IMR-90 (cell line): ENCODE measurements at regions not wholly inside any gene's neighbourhood (a gene's known extent, or its start where the extent isn't known, plus 50 kb on each side); places are given as distances from the start of the nearest gene placed in this dataset.

Experiments
- ATAC-seq: fragments of 200-7000 bp; cut with Tn5 transposase; 2 replicates; pipeline ENCODE4 v1.9.1; 2020; ENCODE audit warnings: low read depth, mild to moderate bottlenecking, moderate library complexity
- BruUV-seq: library from RNA; stranded (reverse); fragments of 400-500 nt; replicated peaks from 2 replicates; lab custom pipeline; 2021; lab: Mats Ljungman, UMichigan
- CTCF ChIA-PET: fragments of 300-600 bp; formaldehyde crosslinking; extraction: SDS; loops from one replicate; lab custom pipeline; 2021; ENCODE audit warnings: antibody characterized with exemption; lab: Yijun Ruan, JAX
- POLR2A ChIA-PET: fragments of 300-600 bp; sonication (Branson Sonifier 250); formaldehyde crosslinking; loops from one replicate; lab custom pipeline; 2022; ENCODE audit warnings: antibody characterized with exemption; ENCODE audit not compliant: unreplicated experiment; lab: Charles Lee
- DNase-seq: peaks from one replicate; pipeline ENCODE4 v3.0.0; 2013
- H2AFZ ChIP-seq: replicated peaks from 2 replicates; pipeline ENCODE3; 2013; ENCODE audit warnings: low read length, mild to moderate bottlenecking; ENCODE audit not compliant: poor library complexity
- H2AK5ac ChIP-seq: 2 replicates; pipeline ENCODE4 v1.6.1; 2013; ENCODE audit warnings: low read depth, low read length, inconsistent platforms
- H2AK9ac ChIP-seq: replicated peaks from 2 replicates; pipeline ENCODE3; 2013; ENCODE audit warnings: mild to moderate bottlenecking, low read depth, low read length, moderate library complexity; ENCODE audit not compliant: poor library complexity
- H2BK120ac ChIP-seq: 2 replicates; pipeline ENCODE4 v1.6.1; 2013; ENCODE audit warnings: low read depth, low read length, inconsistent platforms
- H2BK15ac ChIP-seq: 3 replicates; pipeline ENCODE4 v1.6.1; 2013; ENCODE audit warnings: low read depth, low read length, inconsistent platforms
- H2BK20ac ChIP-seq: 2 replicates; pipeline ENCODE4 v1.6.1; 2013; ENCODE audit warnings: low read depth, mild to moderate bottlenecking, inconsistent platforms, low read length, moderate library complexity
- H2BK5ac ChIP-seq: 2 replicates; pipeline ENCODE4 v1.6.1; 2013; ENCODE audit warnings: mild to moderate bottlenecking, low read depth, low read length, inconsistent platforms; ENCODE audit not compliant: poor library complexity, severe bottlenecking
- H3K14ac ChIP-seq: replicated peaks from 2 replicates; pipeline ENCODE4 v1.6.1; 2013; ENCODE audit warnings: low read depth, low read length, inconsistent platforms
- H3K18ac ChIP-seq: 2 replicates; pipeline ENCODE4 v1.6.1; 2013; ENCODE audit warnings: low read depth, low read length, control low read depth
- H3K23ac ChIP-seq: 2 replicates; pipeline ENCODE4 v1.6.1; 2013; ENCODE audit warnings: low read depth, low read length, inconsistent platforms
- H3K27ac ChIP-seq: 2 replicates; pipeline ENCODE4 v1.5.1; 2013; ENCODE audit warnings: mild to moderate bottlenecking, control low read depth, low read length; ENCODE audit not compliant: insufficient read depth
- H3K27me3 ChIP-seq: 2 replicates; pipeline ENCODE4 v1.6.1; 2013; ENCODE audit warnings: low read length; ENCODE audit not compliant: control insufficient read depth, insufficient read depth
- H3K36me3 ChIP-seq: 2 replicates; pipeline ENCODE4 v1.6.1; 2013; ENCODE audit warnings: low read length, mixed read lengths; ENCODE audit not compliant: control insufficient read depth, insufficient read depth
- H3K4ac ChIP-seq: 2 replicates; pipeline ENCODE4 v1.6.1; 2013; ENCODE audit warnings: low read depth, low read length, inconsistent platforms
- H3K4me1 ChIP-seq: 2 replicates; pipeline ENCODE4 v1.6.1; 2013; ENCODE audit warnings: low read length, mixed read lengths; ENCODE audit not compliant: control insufficient read depth, insufficient read depth
- H3K4me2 ChIP-seq: 2 replicates; pipeline ENCODE4 v1.6.1; 2013; ENCODE audit warnings: low read depth, mild to moderate bottlenecking, control low read depth, low read length, moderate library complexity
- H3K4me3 ChIP-seq: 2 replicates; pipeline ENCODE4 v1.5.1; 2013; ENCODE audit warnings: low read depth, mild to moderate bottlenecking, control low read depth, low read length, moderate library complexity; ENCODE audit not compliant: insufficient read depth
- H3K56ac ChIP-seq: 2 replicates; pipeline ENCODE4 v1.6.1; 2013; ENCODE audit warnings: low read length, inconsistent platforms; ENCODE audit not compliant: insufficient read depth; ENCODE audit errors: extremely low read depth
- H3K79me1 ChIP-seq, 2 experiments: 2 replicates each; pipeline ENCODE4 v1.6.1; 2013; ENCODE audit warnings: low read length in 2 of 2, inconsistent platforms in 1 of 2, low read depth in 1 of 2
- H3K9ac ChIP-seq: 2 replicates; pipeline ENCODE4 v1.6.1; 2013; ENCODE audit warnings: low read depth, low read length, control low read depth
- H3K9me1 ChIP-seq: 2 replicates; pipeline ENCODE4 v1.6.1; 2013; ENCODE audit warnings: low read length, inconsistent platforms; ENCODE audit not compliant: insufficient read depth
- H3K9me3 ChIP-seq: 2 replicates; pipeline ENCODE4 v1.6.1; 2013; ENCODE audit warnings: low read length; ENCODE audit not compliant: control insufficient read depth, insufficient read depth
- H4K20me1 ChIP-seq: 2 replicates; pipeline ENCODE4 v1.6.1; 2013; ENCODE audit warnings: low read length, inconsistent platforms; ENCODE audit not compliant: insufficient read depth
- H4K5ac ChIP-seq: 2 replicates; pipeline ENCODE4 v1.6.1; 2013; ENCODE audit warnings: mild to moderate bottlenecking, low read depth, low read length, control low read depth
- H4K8ac ChIP-seq, 2 experiments: 2 replicates each; pipeline ENCODE4 v1.6.1; 2013; ENCODE audit warnings: low read depth in 2 of 2, low read length in 2 of 2, control low read depth in 1 of 2, inconsistent platforms in 1 of 2
- H4K91ac ChIP-seq: 2 replicates; pipeline ENCODE4 v1.6.1; 2013; ENCODE audit warnings: low read depth, low read length, inconsistent platforms; ENCODE audit not compliant: insufficient read depth
- BHLHE40 ChIP-seq: fragments of 150-350 bp; IDR thresholded peaks from 2 replicates; pipeline ENCODE4 v1.6.1; 2016; ENCODE audit warnings: mild to moderate bottlenecking, low read depth, low read length
- CEBPB ChIP-seq: IDR thresholded peaks from 2 replicates; pipeline ENCODE4 v1.6.1; 2012; ENCODE audit warnings: low read depth, low read length, improper control_type of control experiment
- CHD1 ChIP-seq: IDR thresholded peaks from 2 replicates; pipeline ENCODE4 v1.6.1; 2012; ENCODE audit warnings: low read depth, low read length, improper control_type of control experiment
- FOS ChIP-seq: fragments of 150-350 bp; IDR thresholded peaks from 2 replicates; pipeline ENCODE4 v1.6.1; 2016; ENCODE audit warnings: low read depth, low read length
- MAFK ChIP-seq: IDR thresholded peaks from 2 replicates; pipeline ENCODE4 v1.6.1; 2012; ENCODE audit warnings: low read depth, low read length, improper control_type of control experiment
- MAZ ChIP-seq: IDR thresholded peaks from 2 replicates; pipeline ENCODE4 v1.6.1; 2012; ENCODE audit warnings: low read depth, mild to moderate bottlenecking, low read length, improper control_type of control experiment, moderate library complexity, borderline replicate concordance
- MXI1 ChIP-seq: IDR thresholded peaks from 2 replicates; pipeline ENCODE4 v1.6.1; 2012; ENCODE audit warnings: low read depth, mild to moderate bottlenecking, low read length, moderate library complexity, borderline replicate concordance
- POLR2A ChIP-seq: IDR thresholded peaks from 2 replicates; pipeline ENCODE4 v1.6.1; 2012; ENCODE audit warnings: mild to moderate bottlenecking, low read depth, low read length
- RCOR1 ChIP-seq: IDR thresholded peaks from 2 replicates; pipeline ENCODE4 v1.6.1; 2012; ENCODE audit warnings: mild to moderate bottlenecking, low read length, improper control_type of control experiment; ENCODE audit not compliant: insufficient replicate concordance
- RFX5 ChIP-seq: IDR thresholded peaks from 2 replicates; pipeline ENCODE4 v1.8.0; 2012; ENCODE audit warnings: low read depth, mild to moderate bottlenecking, low read length, moderate library complexity
- SMC3 ChIP-seq: fragments of 150-350 bp; IDR thresholded peaks from 2 replicates; pipeline ENCODE4 v1.6.1; 2016; ENCODE audit warnings: low read depth, mild to moderate bottlenecking, antibody characterized with exemption, low read length, moderate library complexity
- USF2 ChIP-seq: fragments of 150-350 bp; IDR thresholded peaks from 2 replicates; pipeline ENCODE4 v1.6.1; 2017; ENCODE audit warnings: mild to moderate bottlenecking, antibody characterized with exemption, low read length, low read depth
- WGBS, 2 experiments: methylation state at CpG; one replicate each; pipeline versions ENCODE4 v1.1.5 to v1.1.7; 2013; ENCODE audit warnings: missing lambda C conversion rate in 2 of 2; ENCODE audit not compliant: insufficient read length in 1 of 2; ENCODE audit errors: extremely low coverage in 2 of 2; 5-methylcytosine and 5-hydroxymethylcytosine counted together
- dilution Hi-C: fragments of 300-500 bp; cut with HindIII; formaldehyde crosslinking; loops from one replicate; pipeline ENCODE4 v1.14.3; 2018; ENCODE audit warnings: low sequenced_read_pairs; ENCODE audit not compliant: unreplicated experiment
- in situ Hi-C: fragments of 300-500 bp; cut with MboI; formaldehyde crosslinking; loops from 3 replicates; pipeline ENCODE4 v1.14.3; 2019; ENCODE audit warnings: low sequenced_read_pairs, inconsistent platforms, mixed read lengths
- intact Hi-C: fragments of 100-400 bp; cut with micrococcal nuclease; formaldehyde crosslinking; loops from 2 replicates; pipeline ENCODE4 v1.10.0; 2022
- TF ChIP-seq, protein P1 (sequence below): conservative IDR thresholded peaks from 2 replicates; pipeline ENCODE4 v1.5.1; 2012; ENCODE audit warnings: mild to moderate bottlenecking, low read depth, low read length, improper control_type of control experiment

GRCh38 chr4:13920901-13921300 lies 293.4 kb upstream of the BOD1L1 start (continued):
- TF ChIP-seq CHD1 = no peak; the same call in 1 of the 2 replicates
- TF ChIP-seq RCOR1 = peak; percentile 96
- peak; percentile 38; the same call in 1 of the 2 replicates for TF ChIP-seq MXI1
- TF ChIP-seq USF2 = no peak

DNA sequence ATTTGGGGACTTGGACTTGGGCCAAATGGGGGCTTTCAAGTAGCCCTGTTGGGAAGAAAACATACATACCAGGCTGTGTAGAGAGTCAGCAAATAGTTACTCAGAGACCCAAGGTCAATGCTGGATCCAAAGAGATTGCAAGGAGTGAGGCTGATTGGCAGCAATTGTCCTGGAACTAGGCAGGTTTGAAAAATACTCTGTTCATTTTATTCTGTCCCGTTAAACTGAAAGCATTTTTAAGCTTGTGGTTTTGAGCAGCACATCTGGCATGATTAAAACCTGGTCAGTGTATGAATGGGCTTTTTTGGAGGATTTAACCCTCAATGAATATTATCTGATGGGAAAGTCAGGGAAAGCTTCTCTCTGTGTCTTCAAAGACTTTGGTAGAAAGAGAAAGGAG lies 294.3 kb upstream of the BOD1L1 start:
- DNase-seq (peak; percentile 69), ATAC-seq (no peak)
- no peaks in the 10 kb centered on the region for H3K27me3 ChIP-seq
- in situ Hi-C loops (loop anchor here (10.0 to 25.0 kb wide), 3 partner anchors 260 to 1415 kb away; partner anchors contain the start of gene CPEB2), dilution Hi-C loops (no loop called here), intact Hi-C loops (loop anchor here (2.0 kb wide), 3 partner anchors 67 to 1081 kb away; partner anchors contain the start of gene CPEB2)
- H3K79me1 ChIP-seq = peaks cover 0 to 8% of the 10 kb centered on the region in 2 experiments; a peak in 1 of 4 replicates
- no peak overlapping the region for H2AFZ ChIP-seq
- no peak overlapping the region for H3K9ac ChIP-seq
- peaks cover 10% of the 10 kb centered on the region; the same call in 1 of the 2 replicates for H3K9me1 ChIP-seq
- H3K4me2 ChIP-seq = no peak overlapping the region
- CTCF ChIA-PET = interaction anchor here (0.9 kb wide), 1 partner anchor 15 kb away, joined by 6 read pairs; no protein-coding TSS in a partner anchor
- H3K9me3 ChIP-seq = no peaks in the 10 kb centered on the region
- no peaks in the 10 kb centered on the region for H4K20me1 ChIP-seq
- H2BK120ac ChIP-seq = peak overlapping the region; percentile 96
- H2BK5ac ChIP-seq = peak overlapping the region; percentile 91
- H3K14ac ChIP-seq = peak overlapping the region; percentile 91
- no CpG with 5 or more reads among the region's 1 CpG for WGBS, 2 experiments
- peak overlapping the region; percentile 94 for H3K27ac ChIP-seq
- peak overlapping the region; percentile 84 for H4K5ac ChIP-seq
- peak overlapping the region; percentile 96 for H4K91ac ChIP-seq
- H2BK15ac ChIP-seq = peak overlapping the region; percentile 85
- peak overlapping the region; percentile 46 for H2AK9ac ChIP-seq
- no peaks in the 10 kb centered on the region for H3K36me3 ChIP-seq
- BruUV-seq = no TSS peak
- peak overlapping the region; percentile 93 for H2AK5ac ChIP-seq
- H3K23ac ChIP-seq = peak overlapping the region; percentile 80
- peaks cover 24% of the 10 kb centered on the region for H3K4me1 ChIP-seq
- peak overlapping the region; percentile 96 for H3K18ac ChIP-seq
- H3K56ac ChIP-seq = peak overlapping the region; percentile 86
- peak overlapping the region; percentile 91 to 94 for H4K8ac ChIP-seq
- no peak overlapping the region for H3K4me3 ChIP-seq
- POLR2A ChIA-PET = interaction anchor here (0.6 kb wide), 1 partner anchor 61 kb away, joined by 3 read pairs; no protein-coding TSS in a partner anchor
- peak overlapping the region; percentile 96 for H2BK20ac ChIP-seq
- H3K4ac ChIP-seq = peak overlapping the region; percentile 94
- no peak for TF ChIP-seq USF2
- no peak for TF ChIP-seq POLR2A
- no peak for TF ChIP-seq RCOR1
- TF ChIP-seq MXI1 = no peak
- TF ChIP-seq MAFK = no peak
- TF ChIP-seq MAZ = no peak
- TF ChIP-seq CEBPB = no peak
- TF ChIP-seq SMC3 = no peak
- TF ChIP-seq RFX5 = no peak
- no peak for TF ChIP-seq BHLHE40
- TF ChIP-seq FOS = no peak
- TF ChIP-seq, protein P1, sequence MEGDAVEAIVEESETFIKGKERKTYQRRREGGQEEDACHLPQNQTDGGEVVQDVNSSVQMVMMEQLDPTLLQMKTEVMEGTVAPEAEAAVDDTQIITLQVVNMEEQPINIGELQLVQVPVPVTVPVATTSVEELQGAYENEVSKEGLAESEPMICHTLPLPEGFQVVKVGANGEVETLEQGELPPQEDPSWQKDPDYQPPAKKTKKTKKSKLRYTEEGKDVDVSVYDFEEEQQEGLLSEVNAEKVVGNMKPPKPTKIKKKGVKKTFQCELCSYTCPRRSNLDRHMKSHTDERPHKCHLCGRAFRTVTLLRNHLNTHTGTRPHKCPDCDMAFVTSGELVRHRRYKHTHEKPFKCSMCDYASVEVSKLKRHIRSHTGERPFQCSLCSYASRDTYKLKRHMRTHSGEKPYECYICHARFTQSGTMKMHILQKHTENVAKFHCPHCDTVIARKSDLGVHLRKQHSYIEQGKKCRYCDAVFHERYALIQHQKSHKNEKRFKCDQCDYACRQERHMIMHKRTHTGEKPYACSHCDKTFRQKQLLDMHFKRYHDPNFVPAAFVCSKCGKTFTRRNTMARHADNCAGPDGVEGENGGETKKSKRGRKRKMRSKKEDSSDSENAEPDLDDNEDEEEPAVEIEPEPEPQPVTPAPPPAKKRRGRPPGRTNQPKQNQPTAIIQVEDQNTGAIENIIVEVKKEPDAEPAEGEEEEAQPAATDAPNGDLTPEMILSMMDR = no peak
